ENCODE measurements at regions not wholly inside any gene's neighbourhood (a gene's known extent, or its start where the extent isn't known, plus 50 kb on each side); places are given as distances from the start of the nearest gene placed in this dataset.

- H3K4me3 ChIP-seq = no peak overlapping the region
- DNase-seq (no peak), ATAC-seq (no peak), FAIRE-seq (no peak)
- no peaks in the 10 kb centered on the region for H3K27me3 ChIP-seq
- WGBS, 2 donors = 60 to 83% methylated on average over 1 of the region's 1 CpG
- no peaks in the 10 kb centered on the region for H3K36me3 ChIP-seq
- H3K4me1 ChIP-seq = no peaks in the 10 kb centered on the region
- intact Hi-C loops (cut with DNase I) = no loop called here
- TF ChIP-seq CTCF (IDR thresholded peaks at IDR 0.05) = no peak
- H3K9me3 ChIP-seq = no peaks in the 10 kb centered on the region
- H3K27ac ChIP-seq = no peak overlapping the region
Measured at GRCh38 chr5:22985446-22985845, 132.3 kb upstream of the CDH12 start.

GRCh38 chr5:22970956-22971618 is 117.9 kb upstream of the CDH12 start:
- FAIRE-seq = no peak
- DNase-seq = peak in 1 of 6 donors; percentile 33
- no peak overlapping the region for H3K4me3 ChIP-seq
- no peak overlapping the region for H3K27ac ChIP-seq
- no peaks in the 10 kb centered on the region for H3K9me3 ChIP-seq
- intact Hi-C loops (cut with DNase I) = no loop called here
- no peak for ATAC-seq
- no peaks in the 10 kb centered on the region for H3K27me3 ChIP-seq
- H3K4me1 ChIP-seq = no peaks in the 10 kb centered on the region
- 58 to 70% methylated on average over 8 of the region's 8 CpGs for WGBS, 2 donors
- TF ChIP-seq CTCF (IDR thresholded peaks at IDR 0.05) = no peak
- H3K36me3 ChIP-seq = no peaks in the 10 kb centered on the region

- no peak for ATAC-seq
- DNase-seq = no peak
- no peak for TF ChIP-seq CTCF (IDR thresholded peaks at IDR 0.05)
- WGBS, 2 donors = 33 to 35% methylated on average over 5 of the region's 5 CpGs
- H3K9me3 ChIP-seq = no peaks in the 10 kb centered on the region
- H3K4me3 ChIP-seq = no peak overlapping the region
- no peaks in the 10 kb centered on the region for H3K36me3 ChIP-seq
- no peak overlapping the region for H3K27ac ChIP-seq
- no peaks in the 10 kb centered on the region for H3K4me1 ChIP-seq
- H3K27me3 ChIP-seq = no peaks in the 10 kb centered on the region
- FAIRE-seq = no peak
- intact Hi-C loops (cut with DNase I) = no loop called here
Measured at GRCh38 chr5:22970491-22970890, 117.3 kb upstream of the CDH12 start.

- intact Hi-C loops (cut with DNase I) = no loop called here
- H3K36me3 ChIP-seq = no peaks in the 10 kb centered on the region
- 62 to 75% methylated on average over 2 of the region's 2 CpGs for WGBS, 2 donors
- ATAC-seq (no peak), FAIRE-seq (no peak), DNase-seq (no peak)
- H3K27me3 ChIP-seq = no peaks in the 10 kb centered on the region
- H3K4me3 ChIP-seq = no peak overlapping the region
- no peaks in the 10 kb centered on the region for H3K9me3 ChIP-seq
- no peak for TF ChIP-seq CTCF (IDR thresholded peaks at IDR 0.05)
- H3K27ac ChIP-seq = no peak overlapping the region
- H3K4me1 ChIP-seq = no peaks in the 10 kb centered on the region
Measured at GRCh38 chr5:22968386-22968785, 115.2 kb upstream of the CDH12 start.

GRCh38 chr5:22965960-22966359 is 112.8 kb upstream of the CDH12 start:
- FAIRE-seq (no peak), DNase-seq (no peak), ATAC-seq (no peak)
- Histone ChIP-seq H3K9me3 (no peaks in the 10 kb centered on the region), H3K27me3 (no peaks in the 10 kb centered on the region), H3K4me1 (no peaks in the 10 kb centered on the region), H3K4me3 (no peak overlapping the region), H3K36me3 (no peaks in the 10 kb centered on the region), H3K27ac (no peak overlapping the region)
- WGBS, 2 donors = 21 to 36% methylated on average over 1 of the region's 1 CpG
- intact Hi-C loops (cut with DNase I) = no loop called here
- no peak for TF ChIP-seq CTCF (IDR thresholded peaks at IDR 0.05)

Data from pancreas (tissue), 10 donors.